ENCODE measurements at regions not wholly inside any gene's neighbourhood (a gene's known extent, or its start where the extent isn't known, plus 50 kb on each side); places are given as distances from the start of the nearest gene placed in this dataset.
"Not testable (repeated sequence)": the region's sequence is repeated elsewhere in the genome, so short reads cannot be mapped to it uniquely, and the experiment has no call there.

DNA sequence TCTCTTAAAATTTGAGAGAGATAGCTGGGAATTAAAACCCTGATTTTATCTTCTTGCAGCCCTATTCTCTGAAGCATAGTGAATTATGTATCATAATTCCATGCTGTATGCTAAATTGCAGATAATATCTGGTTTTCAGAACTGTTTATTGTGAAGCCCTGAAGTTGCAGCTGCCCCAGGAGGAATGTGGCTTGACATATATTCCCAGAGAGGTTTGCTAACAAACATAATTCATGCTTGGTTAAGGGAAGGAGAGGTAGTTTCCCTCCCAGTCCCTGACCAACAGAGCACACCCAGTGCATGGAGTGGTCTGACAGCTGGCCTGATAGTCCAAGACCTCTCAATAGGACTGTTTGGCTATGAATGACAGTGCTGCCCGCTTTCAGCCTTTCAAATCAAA lies 500.6 kb upstream of the MIR17HG start:
- no peak for DNase-seq (ENCODE audit: low read depth in 2 of 2)

DNA sequence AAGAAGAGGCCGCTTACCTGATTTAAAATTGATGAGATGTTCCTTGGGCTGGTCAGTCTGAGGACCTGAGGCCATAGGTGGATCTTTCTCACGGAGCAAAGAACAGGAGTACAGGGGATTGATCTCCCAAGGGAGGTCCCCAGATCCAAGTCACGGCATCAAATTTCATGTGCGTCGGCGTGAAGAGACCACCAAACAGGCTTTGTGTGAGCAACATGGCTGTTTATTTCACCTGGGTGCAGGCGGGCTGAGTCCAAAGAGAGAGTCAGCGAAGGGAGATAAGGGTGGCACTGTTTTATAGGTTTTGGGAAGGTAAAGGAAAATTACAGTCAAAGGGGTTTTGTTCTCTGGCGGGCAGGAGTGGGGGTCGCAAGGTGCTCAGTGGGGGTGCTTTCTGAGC lies 493.8 kb upstream of the MIR17HG start:
- DNase-seq (ENCODE audit: low read depth in 2 of 2) = not testable (repeated sequence)

DNA sequence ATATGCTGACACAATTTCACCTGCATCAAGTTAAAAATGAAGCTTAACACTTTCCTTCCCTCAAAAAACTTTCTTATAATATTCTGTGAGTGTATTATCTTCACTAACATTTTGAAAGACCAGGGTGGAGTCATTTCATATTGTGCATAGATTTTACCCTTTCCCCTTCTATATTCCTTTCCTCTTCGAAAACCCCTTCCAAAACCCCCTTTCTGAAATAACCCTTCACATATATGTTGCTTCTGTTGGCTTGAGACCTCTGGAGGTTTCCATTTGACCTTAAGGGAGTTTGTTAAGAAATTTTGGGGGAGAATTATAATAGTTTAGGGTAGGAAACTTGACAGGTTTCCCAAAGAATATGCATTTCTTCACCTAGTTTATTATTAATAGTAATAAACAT lies 489.6 kb upstream of the MIR17HG start:
- no peak for DNase-seq (ENCODE audit: low read depth in 2 of 2)

DNA sequence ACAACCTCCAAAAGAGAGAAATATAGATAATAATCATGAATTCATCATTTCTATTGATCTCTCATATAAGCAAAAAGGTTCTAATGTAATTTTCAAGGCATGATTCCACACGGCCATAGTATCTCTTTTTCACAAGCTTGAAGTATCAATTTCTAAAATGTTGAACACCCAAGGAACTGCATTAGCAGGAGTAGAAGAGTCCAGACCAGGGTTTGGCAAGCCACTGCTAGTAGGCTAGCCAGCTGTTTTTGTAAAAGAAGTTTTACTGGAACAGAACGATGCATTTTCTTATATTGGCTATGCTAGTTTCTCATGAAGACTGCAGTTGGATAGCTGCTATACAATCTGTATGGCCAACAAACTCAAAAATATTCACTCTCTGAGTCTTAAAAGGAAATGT lies 481.5 kb upstream of the MIR17HG start:
- no peak for DNase-seq (ENCODE audit: low read depth in 2 of 2)

DNA sequence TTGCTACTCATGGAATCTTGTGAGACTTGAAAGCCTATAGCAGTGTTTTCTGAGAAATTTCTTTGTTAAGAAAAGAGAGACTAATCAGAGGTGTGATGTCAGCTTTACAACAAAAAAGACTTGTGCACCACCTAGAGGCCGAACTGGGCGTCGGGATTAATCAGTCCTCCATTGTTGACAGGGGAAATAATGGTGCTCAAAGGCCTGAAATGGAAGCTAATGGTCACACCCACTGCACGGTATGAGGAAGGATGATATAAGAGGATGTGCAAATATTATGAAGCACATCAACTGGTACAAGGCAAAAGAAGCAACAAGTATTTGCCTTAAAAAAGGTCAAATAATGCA lies 480.2 kb upstream of the MIR17HG start:
- DNase-seq (ENCODE audit: low read depth in 2 of 2) = peak; percentile 19 to 29

DNA sequence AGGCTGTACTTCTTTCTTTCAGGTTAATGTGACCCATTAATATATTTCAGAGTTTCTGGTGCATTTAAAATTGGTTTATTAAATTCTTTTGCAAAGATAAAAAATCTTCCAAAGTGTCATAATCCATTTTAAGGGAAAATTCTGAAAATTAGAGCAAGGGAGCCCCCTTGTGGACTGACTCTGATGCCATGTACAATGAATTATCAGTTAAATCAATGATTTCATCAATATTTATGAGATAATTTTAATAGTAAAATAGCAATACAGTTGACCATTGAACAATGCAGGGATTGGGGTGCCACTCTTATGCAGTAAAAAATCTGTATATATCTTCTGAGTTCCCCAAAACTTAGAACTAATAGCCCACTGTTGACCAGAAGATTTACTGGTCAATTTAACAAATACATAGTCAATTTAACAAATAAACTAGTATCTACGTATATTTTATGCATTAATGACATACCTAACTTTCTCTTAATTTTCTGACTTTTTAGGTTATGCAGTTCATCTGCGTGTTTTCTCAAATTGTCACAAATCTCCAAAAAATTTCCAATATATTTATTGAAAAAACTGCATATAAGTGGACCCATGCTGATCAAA lies 479.1 kb upstream of the MIR17HG start:
- DNase-seq (ENCODE audit: low read depth in 2 of 2) = no peak

DNA sequence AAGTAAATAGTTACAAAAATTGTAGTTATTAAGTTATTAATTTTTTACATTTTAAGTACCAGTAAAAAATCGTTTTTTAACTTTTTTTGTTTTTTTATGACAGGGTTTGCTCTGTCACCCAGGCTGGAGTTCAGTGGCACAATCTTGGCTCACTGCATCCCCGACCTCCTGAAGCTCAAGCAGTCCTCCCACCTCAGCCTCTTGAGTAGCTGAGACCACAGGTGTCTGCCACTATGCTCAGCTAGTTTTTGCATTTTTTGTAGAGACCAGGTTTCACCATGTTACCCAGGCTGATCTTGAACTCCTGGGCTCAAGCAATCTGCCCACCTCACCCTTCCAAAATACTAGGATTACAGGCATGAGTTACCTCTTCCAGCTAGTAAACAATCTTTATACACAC lies 477.9 kb upstream of the MIR17HG start:
- DNase-seq (ENCODE audit: low read depth in 2 of 2) = no peak

DNA sequence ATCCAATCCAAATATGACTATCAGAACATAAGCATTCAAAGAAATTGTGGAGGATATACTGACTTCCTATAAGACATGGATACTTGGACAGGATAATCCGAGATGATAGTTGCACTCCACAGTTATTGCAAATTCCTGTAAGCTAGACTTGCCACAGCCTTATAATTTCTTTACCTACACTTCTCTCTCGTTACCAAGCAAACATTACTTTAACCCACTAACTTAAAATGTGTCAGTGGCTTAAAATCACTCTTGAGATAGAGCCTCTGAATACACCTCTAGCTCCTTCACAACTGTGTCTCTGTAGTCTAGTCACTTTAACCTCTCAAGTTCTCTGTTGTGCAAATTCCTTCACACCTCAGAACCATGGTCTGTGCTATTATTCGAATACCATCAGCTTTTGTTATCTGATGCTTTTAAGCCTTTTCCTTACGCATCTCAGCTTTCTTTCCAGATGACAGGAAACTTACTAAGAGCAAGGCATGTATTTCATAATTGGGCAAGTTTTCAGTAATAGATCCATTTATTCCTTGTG lies 474.9 kb upstream of the MIR17HG start:
- no peak for DNase-seq (ENCODE audit: low read depth in 2 of 2)

DNA sequence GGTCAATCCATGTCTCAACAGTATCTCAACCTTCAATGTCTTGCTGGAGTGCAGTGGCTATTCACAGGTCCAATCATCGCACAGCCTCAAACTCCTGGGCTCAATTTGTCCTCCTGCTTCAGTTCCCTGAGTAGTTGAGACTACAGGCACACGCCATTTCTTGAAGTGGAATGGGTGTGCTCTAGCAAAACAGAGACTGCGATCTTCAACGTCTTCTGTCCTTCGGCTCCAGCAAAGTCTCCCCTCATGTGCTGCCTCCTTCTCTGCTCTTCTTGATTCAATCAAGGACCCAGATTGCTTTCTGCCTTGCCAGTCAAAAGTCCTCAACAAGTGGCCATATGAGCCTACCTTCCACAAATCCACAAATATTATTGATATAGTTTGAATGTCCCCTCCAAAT lies 466.7 kb upstream of the MIR17HG start:
- no peak for DNase-seq (ENCODE audit: low read depth in 2 of 2)

DNA sequence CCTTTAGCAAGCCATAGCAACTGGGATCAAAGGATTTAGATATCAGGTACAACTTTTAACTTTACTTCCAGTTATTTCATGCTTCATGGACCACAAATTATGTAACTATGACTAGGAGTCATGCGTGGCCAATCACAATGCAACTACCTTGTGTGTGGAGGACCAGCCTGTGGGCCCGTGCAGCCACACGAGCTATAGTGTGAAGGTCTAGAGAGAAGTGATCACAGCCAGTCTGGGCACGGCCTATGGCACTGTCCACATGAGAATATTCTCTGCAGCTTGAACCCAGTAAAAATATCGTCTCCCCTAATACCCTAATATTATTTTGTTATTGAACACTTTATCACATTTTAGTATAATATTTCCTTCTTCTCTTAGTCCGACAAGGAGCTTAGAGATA lies 464.9 kb upstream of the MIR17HG start:
- DNase-seq (ENCODE audit: low read depth in 2 of 2) = no peak

DNA sequence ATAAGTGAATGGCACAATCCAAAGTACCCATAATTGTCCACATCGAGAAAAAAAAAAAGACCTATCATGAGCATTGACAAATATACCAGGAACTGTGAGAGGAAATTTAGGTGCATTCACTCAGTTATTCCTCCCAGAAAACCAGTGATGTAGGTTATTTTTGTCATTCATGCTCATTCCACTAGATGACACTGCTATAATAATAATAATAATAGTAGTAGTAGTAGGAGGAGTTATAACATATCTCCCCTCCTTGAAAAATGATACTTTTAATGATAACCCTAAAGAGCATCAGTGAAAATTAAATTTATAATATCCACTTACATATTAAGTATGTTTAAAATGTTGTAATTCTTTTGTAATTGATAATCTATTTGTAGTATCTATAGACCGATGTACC lies 463.9 kb upstream of the MIR17HG start:
- DNase-seq (ENCODE audit: low read depth in 2 of 2) = no peak

DNA sequence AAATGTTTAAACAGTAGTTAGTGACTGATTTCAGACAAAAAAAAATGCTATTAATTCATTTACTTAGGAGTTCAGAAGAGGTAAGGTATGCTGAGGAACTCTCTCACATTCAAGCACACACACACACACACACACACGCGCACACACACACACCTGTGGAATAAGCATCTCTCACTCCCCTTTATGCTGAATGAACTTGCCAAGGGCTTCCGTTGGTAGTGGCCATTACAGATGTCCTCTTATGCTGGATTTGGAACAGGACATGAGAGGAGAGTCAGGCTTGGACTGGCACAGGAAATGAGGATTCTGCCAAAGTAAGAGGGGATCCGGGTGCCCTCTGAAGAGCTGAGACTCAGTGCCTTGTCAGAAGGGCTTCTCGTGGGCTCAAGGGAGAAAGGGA lies 463.4 kb upstream of the MIR17HG start:
- DNase-seq (ENCODE audit: low read depth in 2 of 2) = no peak

DNA sequence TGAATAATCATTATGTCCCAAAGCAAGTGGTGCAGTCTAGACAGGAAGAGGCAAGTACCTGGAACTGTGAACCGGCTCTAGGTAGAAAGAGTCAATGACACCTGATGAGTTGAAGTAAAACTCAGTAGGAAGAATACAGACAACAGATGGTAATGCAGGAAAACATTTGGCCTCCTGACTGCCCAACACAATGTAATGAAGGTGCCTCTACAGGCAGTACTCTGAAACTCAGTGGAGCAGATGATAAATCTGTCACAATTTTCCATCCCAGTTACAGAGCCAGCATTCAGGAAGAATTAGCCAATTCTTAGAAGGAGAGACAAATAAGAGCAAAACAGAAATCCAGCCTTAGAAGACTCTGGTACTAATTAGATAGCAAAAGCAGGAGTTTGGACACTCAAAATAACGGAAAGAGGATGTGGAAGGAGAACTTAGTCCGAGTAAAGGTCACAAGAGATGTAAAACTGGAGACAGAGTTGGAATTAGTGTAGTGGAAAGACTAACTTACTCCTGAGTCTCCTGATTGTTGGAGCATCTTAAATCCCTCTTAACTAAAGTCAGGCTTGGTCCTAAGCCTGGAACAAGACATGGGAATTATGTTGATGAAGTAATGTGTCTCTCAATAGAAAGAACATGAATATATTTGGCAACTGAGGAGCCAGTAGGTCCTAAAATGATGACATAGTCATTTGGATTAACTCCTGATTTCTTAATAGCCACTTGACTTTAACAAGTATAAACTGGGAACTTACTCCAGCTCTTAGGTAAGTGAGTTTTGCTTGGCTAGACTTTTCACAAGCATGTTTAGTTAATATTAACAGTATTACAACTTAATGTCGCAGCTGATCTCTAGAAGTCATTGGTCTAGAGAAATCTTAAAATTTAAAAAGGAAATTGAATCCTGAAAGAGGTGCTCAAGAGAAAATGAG lies 457.3 kb upstream of the MIR17HG start:
- no peak for DNase-seq (ENCODE audit: low read depth in 2 of 2)

DNA sequence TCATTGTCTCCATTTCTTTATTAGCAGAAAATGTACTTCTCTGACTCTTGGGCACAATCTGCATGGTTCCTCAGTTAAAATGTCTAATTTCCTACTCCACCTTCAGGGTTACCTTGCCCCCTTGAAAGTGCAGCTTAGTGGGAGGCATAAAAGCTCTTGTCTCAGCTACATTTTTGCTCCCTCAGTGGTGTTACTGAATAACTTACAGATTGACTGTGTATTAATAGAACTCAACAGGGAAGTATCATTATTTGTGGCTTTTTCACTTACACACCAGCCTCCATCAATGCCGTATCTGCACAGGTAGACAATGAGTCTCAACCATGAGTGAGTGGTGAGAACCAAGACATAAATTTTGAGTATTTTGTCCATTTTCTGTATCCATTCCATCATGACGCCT lies 456.2 kb upstream of the MIR17HG start:
- no peak for DNase-seq (ENCODE audit: low read depth in 2 of 2)

DNA sequence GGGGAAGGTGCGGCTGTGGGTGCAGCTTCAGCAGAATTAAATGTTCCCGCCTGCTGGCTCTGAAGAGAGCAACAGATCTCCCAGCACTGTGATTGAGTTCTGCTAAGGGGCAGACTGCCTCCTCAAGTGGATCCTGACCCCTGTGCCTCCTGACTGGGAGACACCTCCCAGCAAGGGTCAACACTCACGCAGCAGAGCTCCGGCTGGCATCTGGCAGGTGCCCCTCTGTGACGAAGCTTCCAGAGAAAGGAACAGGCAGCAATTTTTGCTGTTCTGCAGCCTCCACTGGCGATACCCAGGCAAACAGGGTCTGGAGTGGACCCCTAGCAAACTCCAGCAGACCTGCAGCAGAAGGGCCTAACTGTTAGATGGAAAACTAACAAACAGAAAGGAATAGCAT lies 454.3 kb upstream of the MIR17HG start:
- DNase-seq (ENCODE audit: low read depth in 2 of 2) = not testable (repeated sequence)

DNA sequence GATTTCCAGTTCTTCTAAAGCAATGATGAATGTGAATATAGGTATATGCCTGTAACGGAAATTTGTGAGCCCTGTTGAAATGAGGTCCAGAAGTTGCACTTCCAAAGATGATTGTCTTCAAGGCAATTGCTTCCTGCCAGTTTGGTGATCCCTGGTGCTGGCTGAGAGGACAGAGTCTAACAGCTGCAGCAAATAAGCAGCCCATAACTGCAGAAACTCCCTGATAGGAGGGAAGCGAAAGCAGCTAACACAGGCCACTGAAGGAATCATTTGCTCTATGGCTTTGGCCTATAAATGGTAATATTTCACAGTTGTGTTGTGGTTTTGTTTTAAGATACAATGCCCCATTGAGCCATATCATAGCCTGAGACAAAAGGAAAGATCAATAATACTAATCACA lies 451.5 kb upstream of the MIR17HG start:
- DNase-seq (ENCODE audit: low read depth in 2 of 2) = no peak

DNA sequence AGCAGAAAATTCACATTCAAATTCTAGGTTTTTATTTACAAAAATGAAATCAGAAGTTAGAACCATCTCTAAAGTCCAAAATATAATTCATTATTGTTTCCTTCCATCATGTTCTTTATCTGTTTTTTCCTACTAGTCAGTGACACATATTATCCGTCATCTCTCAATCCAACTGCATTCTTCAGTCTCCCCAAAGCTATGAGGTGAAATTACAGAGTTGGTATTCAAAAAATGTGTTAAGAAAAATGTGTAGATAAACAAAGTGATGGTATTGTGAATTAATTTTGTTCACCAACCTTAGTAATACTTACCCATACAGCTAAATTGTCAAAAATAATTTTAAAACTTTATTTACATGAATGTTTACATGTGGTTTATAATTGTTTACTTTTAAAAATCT lies 448.7 kb upstream of the MIR17HG start:
- no peak for DNase-seq (ENCODE audit: low read depth in 2 of 2)

DNA sequence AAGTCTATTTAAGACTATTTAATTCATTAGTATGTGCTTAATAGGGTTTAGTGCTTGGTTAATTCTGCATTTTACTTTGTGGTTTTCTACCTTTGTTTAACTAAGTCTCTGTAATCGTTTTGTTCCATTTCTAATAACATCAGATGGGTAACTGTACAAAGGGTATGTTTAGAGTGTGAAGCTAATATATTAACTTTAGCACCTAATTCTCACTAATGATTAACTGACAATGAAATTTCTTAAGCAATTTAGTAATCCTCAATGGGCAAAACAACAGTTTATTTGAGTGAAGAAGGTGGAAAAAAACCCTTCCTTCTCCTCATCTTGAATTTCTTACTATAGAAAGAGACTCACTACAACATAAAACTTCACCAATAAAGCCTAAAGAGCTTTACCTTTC lies 448.1 kb upstream of the MIR17HG start:
- DNase-seq (ENCODE audit: low read depth in 2 of 2) = no peak

DNA sequence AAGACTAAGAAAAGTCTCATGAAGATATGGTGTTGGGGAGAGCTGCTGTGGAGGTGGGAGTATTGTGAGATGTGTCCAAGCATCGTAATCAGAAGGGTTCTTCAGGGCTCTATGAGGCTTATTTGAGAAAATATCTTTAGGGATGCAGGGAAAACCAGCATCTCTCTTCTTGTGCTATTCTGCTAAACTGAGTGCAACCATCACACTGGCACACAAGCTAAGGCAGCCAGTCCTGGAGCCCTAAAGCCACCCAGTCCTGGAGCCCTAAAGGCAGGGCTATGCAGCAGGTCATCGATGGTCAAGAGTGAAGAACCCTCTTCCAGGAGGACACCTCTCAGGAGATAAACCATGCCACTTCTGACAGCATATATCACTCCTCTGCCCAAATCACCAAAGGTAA lies 445.2 kb upstream of the MIR17HG start:
- DNase-seq (ENCODE audit: low read depth in 2 of 2) = no peak

DNA sequence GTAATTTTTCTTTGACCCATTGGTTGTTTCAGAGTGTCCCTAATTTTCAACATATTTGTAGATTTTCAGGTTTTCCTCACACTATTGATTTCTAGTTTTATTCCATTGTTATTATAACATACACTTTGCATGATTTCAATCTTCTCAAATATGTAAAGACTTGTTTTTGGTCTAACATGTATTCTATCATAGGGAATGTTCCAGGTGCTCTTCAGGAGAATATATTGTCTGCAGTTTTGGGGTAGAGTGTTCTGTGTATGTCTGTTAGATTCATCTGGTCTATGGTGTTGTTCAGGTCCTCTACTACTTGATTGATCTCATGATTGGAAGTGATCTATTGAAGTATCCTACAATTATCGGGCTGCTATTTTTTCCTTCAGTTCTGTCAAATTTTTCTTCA lies 440.9 kb upstream of the MIR17HG start:
- DNase-seq (ENCODE audit: low read depth in 2 of 2) = no peak

DNA sequence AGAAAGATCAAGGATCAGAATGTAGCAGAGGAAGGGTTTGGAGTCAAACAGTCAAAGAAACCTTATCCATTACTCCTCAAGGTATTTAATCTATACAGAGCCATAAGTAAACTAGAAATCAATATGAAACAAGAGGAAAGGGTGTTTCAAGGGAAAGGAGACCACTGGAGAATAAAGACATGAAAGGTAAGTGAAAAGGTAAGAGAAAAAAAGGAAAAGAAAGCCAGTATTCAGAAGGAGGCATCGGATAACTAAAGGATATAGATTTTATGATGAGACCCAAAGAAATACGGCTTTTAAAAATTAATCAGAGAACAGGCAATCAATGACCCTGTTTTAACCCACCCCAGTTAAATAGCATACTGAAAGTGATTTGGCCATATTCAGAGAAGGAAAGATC lies 438.7 kb upstream of the MIR17HG start:
- DNase-seq (ENCODE audit: low read depth in 2 of 2) = no peak

DNA sequence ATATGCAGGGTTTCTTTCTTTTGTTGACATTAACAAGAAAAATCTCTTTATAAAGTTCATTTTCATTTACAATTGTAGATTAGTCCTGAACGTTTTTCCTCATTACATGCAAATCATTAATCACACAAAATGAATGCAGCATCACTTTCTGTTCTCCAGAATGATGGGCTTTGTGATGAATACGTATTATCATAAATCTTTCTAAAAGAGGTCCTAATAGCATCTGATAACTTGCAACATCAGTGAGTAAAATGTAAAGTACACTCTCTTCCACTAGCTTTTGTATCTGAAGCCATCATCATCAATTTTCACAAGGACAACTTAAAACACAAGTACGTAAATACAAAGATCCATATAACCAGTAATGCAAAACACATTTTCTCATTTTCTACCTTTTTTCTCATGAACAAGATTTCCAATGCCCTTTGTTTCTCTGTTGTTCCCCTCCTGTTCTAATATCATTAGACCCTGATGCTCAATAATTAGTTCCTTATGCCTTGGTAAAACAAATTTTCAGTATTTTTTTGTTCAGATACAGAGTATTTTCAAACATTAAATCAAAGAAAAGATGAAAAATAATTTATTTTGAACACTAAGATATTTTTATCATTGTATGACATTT lies 437.4 kb upstream of the MIR17HG start:
- DNase-seq (ENCODE audit: low read depth in 2 of 2) = no peak

DNA sequence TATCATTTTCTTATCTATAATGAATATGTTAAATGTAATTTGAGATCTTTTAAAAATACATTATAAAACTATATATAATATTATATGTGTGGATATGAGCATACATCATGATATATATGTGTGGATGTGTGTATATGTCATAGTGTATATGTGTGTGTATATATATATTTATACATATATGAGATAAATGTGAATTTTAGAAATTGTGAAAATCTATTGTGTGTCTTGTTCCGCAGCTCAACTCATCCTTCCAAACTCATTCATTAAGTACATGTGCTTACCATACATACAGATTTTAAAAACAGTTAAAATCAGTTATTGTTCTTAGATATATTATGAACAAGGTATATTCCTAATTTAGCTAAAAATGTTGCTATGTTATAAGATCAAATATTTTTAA lies 435.2 kb upstream of the MIR17HG start:
- no peak for DNase-seq (ENCODE audit: low read depth in 2 of 2)
